ENCODE measurements at regions not wholly inside any gene's neighbourhood (a gene's known extent, or its start where the extent isn't known, plus 50 kb on each side); places are given as distances from the start of the nearest gene placed in this dataset.

DNA sequence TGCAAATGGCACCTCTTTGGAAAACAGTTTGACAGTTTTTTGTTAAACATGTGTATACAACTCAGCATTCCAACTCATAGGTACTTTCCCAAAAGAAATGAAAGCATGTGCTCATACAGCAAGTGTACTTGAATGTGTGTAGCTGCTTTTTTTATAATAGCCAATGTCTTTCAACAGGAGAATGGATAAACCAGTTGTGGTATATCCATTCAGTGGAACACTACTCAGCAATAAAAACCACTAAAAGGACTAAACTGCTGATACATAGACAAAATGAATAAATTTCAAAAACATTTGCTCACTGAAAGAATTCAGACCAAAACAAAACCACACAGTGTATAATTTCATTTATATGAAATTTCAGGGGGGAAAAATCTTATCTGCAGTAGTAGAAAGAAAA lies 267.3 kb downstream of the NR2F1-AS1 start:
- no peak for DNase-seq

DNA sequence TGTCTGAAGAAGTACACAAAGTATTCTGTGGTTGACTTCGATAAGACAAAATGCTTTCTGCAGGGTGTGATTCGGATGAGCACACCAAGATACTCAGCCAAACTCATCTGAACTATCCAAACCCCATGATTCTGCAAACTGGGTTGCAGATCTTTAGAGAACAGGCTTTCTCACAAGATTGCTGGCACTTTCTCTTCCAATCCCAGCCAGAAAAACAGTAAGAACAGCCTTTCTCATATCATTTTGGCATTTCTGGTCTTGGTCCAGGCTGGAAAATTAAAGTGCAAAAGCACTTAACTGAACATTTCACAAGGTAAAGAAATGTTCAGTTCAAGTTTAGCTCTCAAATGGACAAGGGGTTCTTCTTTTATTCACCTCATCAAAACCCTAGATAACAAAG lies 269.1 kb downstream of the NR2F1-AS1 start:
- DNase-seq = peak; percentile 60

DNA sequence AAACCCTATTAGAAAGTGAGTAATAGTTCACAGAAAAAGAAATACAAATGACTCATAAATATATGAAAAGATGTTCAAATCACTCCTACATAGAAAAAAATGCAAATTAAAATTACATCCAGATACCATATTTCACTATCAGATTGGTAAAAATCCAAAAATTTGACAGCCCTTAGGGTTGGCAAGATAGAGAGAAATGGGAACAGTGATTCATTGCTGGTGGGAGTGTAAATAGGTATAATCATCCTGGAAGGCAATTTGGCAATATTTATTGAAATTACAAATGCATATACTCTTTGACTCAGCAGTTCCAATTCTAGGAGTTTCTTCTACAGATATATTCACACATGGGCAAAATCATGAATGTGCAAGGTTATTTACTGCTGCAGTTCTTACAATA lies 273.5 kb downstream of the NR2F1-AS1 start:
- no peak for DNase-seq

DNA sequence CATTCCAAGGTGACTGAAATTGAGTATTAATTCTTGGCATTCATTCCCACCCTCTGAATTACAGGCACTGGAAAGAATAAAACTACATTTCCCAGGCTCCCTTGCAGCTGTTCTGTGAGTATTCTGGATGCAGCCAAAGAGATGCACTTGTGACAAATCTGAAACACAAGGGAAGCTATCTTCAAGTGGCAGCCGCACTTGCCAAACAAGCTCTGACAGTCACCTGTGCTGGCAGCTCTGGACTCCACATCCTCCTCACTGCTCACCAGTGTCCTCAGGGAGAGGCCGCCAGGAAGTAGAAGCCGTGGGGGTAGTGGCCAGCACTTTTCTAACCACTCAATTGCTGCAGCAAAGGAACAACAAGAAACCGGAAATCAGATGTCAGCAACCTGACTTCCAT lies 275.0 kb downstream of the NR2F1-AS1 start:
- peak; percentile 37 for DNase-seq

DNA sequence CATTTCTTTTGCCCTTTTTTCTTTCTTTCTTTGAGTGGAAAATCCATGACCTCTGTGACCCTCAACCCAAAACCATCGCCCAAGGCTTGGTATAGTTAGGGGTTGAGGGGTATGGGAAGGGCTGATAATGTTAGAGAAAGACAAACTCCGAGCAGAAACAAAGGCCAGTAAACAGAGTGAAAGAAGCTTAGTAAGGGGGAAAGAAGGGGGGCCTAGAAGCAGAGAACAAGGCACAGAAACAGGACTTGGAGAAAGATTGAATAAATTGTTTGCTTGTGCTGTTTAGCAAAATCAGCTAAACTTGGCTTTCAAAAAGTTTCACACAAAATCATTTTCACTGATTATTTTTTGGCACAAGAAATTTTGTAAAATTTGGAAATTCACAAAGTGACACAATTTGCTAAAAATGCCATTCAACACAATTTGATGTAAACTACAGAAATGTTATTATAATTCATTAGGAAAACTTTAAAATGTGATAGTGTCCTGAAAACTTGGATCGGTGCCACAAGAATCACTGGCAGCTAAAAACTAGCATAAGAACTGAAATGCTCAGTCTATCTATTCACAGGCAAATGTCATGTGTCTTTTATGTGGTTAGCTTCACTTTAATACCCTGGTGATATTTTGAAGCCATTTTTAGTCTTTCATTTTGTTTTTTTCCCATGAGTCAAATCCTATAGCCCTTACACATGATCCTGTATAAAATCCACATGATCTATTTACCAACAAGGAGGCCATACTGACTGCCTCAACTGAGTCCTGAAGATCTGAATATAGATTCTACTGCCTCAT lies 276.4 kb downstream of the NR2F1-AS1 start:
- no peak for DNase-seq

DNA sequence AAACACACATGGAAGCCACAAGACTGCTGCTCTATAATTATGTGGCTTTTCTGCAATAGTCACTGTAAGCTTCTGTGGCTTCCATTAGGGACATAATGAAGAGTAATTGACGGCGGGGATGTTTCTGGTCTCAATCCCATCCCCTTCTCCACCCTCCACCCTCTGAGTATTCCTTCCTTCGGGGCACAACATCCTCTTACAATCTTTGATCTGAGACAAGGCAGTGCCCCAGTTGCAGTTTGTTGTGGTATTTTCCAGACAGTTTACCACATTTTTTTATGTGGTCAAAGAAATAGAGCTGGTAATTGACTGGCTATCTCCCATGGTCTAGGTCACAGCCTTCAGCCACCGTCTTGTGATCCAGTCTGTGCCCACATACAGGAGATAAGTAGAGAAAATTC lies 277.7 kb downstream of the NR2F1-AS1 start:
- DNase-seq = no peak

DNA sequence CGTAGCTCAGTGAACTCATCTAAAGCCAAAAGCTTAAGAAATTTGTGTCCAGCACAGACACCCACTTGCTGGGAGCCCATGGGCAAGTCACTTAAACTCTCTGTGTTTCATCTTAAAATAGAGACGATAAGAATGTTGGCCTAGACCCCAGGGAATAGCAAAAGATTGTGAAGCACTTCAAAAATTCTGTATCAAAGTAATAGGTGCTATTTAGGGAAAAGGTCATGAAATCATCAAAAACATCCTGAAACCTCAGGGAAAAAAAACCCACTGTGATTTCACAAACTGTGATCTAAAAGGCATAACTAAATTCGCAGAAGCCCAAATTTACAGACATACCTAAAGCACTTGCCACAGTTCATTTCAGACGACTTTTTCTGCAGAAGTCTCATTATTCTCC lies 278.3 kb downstream of the NR2F1-AS1 start:
- no peak for DNase-seq

DNA sequence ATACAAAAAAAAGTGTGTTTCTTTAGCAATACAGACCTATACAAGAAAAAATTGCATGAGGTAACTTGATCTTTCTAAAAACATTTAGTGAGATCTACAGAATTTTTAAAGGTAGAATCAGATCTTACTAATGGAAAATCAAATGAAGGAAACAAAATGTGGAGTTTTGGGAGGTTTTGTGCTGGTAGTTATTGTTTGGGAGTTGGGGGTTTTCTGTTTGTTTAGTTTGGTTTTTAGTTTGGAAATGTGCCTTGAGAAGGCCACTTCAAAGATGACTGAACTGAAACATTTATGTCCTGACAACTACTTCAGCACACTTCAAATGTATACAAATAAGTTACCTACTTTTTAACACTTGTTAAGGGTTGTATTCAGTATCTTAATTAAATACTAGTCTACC lies 280.1 kb downstream of the NR2F1-AS1 start:
- no peak for DNase-seq

DNA sequence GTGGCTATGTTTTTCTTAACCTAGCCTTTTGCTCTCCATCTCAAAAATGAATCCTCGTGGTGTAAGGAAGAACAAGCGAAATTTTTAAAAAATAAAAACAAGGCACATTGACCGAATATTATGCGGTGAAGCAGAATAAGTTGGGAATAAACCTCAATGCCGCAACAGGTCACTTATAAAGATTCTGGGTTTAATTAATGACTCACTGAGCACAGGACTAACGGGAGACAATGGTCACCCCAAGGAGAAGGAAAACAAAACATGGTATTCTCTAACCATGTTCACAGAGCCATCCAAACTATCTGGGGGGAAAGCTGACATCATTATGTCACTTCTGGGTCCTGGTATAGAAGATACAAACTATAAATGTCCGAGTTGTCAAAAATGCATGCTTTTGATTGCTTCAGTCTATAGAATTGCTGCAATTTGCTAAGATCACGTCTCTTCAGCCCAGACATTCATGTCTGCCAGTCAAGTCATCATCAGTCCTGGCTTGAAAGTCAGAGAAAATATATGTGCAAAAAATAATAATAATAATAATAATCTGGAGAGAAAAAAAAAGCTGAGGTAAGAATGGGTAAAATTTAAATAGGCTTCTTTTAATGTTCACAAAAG lies 280.6 kb downstream of the NR2F1-AS1 start:
- no peak for DNase-seq

DNA sequence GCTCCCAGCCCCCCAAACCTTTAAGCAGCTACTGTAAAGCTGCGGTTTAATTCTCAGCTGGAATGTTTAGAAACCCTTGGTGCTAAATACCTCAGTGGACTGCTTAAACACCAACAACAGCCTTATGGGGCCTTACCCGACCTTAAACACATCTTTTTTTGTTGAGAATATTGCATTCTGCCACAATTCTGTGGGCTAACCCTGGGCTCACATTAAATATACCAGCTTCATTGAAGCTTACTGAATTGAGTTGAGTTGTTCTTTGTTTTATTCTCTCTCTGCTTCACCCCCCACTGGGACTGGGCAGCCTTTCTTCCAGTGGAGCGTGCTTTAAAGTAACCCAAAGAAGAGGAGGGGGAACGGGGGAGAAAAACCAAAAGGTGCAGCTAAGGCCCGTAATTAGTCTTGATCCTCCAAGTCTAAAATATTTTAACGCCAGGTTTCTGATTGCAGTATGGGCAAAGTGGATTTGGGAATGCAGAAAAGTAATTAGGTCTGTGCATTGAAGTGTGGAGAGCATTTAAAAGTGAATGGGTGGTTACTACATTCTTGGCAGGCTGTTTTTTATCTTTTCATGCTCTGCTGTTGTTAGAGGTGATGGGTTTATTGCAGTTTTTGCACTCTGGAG lies 281.2 kb downstream of the NR2F1-AS1 start:
- no peak for DNase-seq

DNA sequence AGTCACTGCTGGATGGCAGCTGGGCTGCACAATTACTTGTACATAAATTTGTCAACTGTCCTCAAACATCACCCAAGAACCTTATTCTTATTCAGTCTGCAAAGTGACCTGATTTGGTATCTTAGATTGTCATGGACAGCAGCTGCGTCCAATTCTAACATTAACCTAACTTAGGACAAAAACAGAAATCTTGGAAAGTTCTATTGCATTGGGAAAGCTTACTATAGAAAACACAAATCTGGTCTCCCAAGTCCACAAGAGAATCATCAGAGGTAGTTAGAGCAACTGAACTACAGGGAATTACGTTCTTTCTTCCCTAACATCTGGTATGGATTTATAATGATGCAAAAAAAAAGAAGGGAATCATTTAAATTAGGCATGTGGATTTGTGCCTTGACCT lies 283.9 kb downstream of the NR2F1-AS1 start:
- peak; percentile 21 for DNase-seq

DNA sequence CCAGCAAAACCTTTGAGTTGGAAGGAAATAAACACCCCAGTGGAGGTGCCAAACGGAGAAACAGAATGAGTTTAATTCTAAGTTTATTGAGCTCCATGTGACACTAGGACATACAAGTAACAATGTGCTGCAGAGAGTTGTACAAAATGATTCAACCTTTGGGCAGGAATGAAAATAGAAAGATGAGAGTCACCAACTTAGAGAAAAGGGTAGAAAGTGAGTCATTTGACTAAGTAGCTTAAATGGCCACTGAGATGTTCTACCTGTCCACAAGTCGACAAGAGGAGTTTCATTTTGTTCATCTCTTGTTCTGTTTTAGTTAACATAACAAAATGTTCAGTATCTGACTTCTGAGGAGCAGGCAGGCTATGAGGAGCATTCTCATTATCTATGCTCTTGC lies 284.7 kb downstream of the NR2F1-AS1 start:
- no peak for DNase-seq

DNA sequence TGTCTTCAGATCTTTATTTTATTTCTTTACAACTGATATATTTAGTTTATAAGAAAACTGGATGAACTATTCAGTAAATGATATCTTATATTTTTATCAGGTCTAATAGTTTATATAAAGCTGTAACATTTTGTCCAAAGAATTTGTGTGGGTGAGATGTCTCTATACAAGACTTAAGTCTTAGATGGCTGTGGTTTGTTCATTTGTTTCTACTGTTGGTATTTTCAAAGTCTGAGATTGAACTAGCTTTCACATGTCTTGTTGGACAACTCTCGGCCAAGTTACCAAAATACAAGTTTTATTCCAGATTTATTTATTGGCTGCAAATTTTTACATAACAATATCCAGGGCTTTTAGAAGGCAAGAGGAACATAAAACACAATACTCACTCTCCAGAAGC lies 286.0 kb downstream of the NR2F1-AS1 start:
- DNase-seq = no peak

DNA sequence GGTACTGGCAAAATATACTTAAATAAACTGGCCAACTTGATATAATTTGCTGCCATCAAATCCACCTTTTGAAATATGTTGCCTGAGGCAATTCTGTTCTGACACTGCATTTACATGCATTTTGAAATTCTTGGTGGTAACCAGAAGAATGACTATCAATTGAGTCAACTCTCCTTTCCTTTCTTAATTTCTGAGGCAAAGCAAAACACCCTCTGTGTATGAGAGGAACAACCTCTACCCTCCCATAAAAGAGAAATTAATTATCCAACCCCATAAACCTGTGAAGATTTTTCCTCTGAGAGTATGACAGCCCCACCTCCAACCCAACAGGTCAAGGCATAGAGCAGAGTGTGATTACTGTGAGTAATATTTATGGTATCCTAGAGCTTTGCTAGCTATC lies 286.8 kb downstream of the NR2F1-AS1 start:
- no peak for DNase-seq

DNA sequence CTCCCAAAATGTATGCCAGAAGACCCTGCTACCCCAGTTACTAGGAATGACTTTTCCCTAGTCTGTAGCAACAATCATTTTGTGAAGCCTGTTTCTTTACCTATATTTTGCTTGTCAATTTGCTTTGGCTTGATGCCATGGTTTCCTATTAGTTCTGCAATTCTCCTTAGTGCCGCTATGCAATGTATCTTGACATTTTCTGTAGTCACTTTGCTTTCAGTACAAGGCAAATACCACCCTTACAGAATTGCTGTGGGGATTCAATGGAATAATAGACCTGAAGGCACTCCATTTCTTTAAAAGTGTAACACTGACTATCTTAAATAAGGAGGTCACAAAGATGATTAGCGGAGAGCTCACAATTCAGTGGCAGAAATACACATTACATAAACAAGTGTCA lies 291.1 kb downstream of the NR2F1-AS1 start:
- DNase-seq = no peak

DNA sequence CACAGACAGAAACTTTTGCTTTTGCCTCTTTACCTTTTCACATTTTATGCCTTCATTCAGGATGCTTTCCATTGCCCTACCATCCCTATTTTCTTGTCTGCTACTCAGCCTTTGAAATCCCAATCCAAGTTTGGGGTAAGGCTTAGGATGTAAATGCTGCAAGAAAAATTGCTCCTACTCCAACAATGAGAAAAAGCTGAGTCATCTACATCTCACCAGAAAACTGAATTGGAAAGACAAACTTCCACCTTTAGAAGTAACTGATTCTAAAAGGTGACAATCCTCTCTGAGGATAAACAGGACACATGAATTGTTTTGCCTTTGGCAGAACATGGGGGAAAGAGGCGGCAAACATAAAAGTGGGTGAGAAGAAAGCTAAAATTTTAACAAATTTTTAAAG lies 295.6 kb downstream of the NR2F1-AS1 start:
- no peak for DNase-seq

DNA sequence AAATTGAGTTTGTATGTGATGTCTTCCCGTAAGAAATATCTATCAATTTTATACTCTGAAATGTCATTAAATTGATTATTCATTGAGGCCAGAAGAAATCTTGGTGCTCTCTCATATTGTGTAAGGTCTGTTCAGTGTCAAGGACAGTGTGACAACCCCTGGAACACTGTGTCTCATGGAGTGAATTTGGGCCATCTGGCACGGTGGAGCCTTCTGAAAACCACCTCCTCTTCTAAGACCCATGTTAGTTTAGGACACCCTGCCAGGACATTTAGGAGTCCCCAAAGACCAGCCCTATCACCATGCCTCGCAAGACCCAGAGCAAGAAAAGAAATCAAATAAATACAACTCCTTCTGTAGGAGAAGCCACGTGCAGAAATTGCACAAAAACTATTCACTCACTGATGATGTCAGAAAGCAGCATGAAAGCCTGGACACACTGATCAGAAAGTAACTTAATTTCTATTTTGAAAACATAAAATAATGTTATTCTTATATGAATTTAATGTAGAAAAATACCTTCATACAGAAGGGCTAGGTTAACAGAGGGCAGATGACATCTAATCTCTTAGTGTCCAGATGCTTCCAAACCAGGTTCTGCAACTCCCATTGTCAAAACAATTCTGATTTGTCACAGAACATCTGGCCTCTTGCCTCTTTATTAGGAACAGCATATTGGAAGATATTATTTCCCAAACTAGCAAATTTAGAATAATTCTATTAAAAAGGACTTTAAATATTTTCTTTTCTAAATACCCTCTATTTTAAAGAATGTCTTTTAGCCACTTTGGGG lies 298.8 kb downstream of the NR2F1-AS1 start:
- no peak for DNase-seq

DNA sequence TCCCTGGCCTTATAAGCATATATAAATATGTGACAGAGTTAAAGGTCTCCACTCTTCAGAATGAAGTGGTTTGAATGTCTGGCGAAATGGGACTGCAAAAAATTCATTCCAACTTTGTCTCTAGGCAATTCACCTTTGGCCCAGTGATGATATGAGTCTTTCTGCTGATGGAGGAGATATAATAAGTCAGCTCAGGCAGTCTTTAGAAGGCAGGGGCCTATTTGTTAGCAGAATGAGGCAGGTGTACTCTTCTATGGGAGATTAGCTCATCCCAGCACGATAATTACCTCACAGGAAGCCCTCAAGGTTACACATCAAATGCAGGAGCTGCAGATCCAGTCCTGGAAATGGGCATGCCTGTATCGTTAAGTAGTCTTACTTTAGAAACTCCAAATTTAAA lies 300.5 kb downstream of the NR2F1-AS1 start:
- DNase-seq = no peak

DNA sequence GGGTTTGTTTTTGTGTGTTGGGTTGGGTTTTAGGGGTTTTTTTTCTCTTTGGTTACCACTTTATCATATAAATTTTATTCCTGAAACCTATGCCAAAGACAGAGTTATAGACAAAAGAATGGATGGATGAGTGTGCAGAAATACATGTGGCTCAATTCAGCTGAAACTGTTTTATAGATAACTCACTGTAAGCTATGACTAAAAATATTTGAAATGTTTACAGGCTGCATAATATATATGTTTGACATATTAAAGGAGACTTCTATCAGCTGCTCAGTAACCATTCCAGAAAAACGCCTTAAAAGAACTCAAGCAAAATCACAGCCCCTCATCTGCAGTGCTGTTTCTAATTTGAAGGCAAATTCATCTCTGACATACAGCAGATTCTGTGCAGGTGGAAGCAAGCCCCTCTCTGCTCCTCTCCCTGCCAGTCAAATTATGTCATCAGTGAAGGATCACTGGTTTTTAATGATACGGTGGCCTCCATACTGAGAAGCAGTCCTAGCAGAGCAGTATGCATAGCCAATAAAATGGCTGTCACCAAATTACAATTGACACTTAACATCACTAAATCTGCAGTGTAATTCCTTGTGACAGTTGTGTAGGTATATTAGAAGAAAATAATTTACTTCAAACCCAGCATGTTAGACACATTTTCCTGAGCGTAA lies 301.6 kb downstream of the NR2F1-AS1 start:
- peak; percentile 61 for DNase-seq

DNA sequence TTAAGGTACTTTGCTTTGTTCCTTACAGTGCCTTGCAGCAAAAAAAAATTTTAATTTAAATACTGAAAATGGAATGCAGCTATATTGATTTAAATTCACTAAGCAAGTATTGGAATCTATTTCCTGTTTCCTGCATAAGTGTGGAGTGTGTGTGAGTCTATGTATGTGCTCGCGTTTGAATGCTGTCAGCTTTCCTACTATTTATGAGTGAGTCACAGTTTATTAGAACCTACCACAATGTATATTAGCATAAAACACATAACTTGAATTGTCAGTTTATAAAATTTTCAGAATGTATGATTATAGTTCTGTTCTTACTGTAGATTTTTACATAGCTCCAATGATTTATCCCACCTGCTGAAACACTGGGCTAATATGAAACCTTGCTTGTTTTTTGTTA lies 302.1 kb downstream of the NR2F1-AS1 start:
- DNase-seq = no peak

DNA sequence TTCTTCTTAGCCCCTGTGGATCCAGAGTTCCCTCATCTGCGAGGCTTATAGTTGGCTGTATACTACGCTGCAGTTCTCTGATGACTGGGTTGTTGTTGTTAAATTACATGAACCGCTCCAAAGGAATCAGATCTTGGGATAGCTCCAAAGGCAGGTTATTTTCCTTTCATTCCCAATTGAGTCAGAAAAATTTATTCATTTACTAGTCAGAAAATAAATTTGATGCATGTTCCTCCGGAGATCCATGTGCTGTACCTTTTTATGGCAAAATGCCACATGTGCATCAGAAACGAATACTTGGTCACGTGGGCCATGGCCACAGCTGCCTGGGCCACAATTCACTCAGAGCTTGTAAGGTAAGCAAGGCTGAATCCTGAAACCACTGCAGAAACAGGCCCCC lies 304.0 kb downstream of the NR2F1-AS1 start:
- DNase-seq = peak; percentile 58

DNA sequence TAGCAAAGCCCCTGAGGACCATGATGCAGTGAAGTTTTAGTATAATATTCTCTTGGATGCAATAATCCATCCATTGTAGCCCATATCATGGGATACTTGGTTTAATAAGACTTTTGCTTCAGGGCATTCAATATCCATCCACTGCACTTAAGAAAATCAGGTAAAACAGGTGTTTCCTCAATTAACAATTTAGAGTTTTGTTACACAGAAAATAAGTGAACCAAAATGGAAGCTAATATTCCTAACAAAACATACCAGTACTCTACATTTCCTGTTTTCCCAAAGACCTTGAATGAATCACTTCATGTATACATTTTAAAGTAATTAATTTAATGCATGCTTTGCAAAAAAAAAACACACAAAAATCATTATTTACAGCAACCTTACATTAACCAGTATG lies 305.6 kb downstream of the NR2F1-AS1 start:
- no peak for DNase-seq
